MV-4-11 (cell line): ENCODE measurements at regions not wholly inside any gene's neighbourhood (a gene's known extent, or its start where the extent isn't known, plus 50 kb on each side); places are given as distances from the start of the nearest gene placed in this dataset.
"Not testable (repeated sequence)": the region's sequence is repeated elsewhere in the genome, so short reads cannot be mapped to it uniquely, and the experiment has no call there.

Experiments
- DNase-seq: peaks from one replicate; lab custom pipeline; 2025; lab: John Stamatoyannopoulos, UW

- DNase-seq = no peak
These were observed 113.0 kb downstream of the SNRPN start for GRCh38 chr15:25067725-25068309.

- no peak for DNase-seq
These were observed 113.9 kb downstream of the SNRPN start for GRCh38 chr15:25068696-25069095.

- DNase-seq = no peak
These were observed 115.7 kb downstream of the SNRPN start for GRCh38 chr15:25070353-25070963.

- DNase-seq = no peak
These were observed 118.2 kb downstream of the SNRPN start for GRCh38 chr15:25072857-25073476.

- no peak for DNase-seq
These were observed 132.3 kb downstream of the SNRPN start for GRCh38 chr15:25087137-25087536.

GRCh38 chr15:25088261-25088790 is 133.5 kb downstream of the SNRPN start:
- no peak for DNase-seq

GRCh38 chr15:25089577-25089976 is 134.8 kb downstream of the SNRPN start:
- no peak for DNase-seq

GRCh38 chr15:25090073-25090733 is 135.4 kb downstream of the SNRPN start:
- no peak for DNase-seq

- DNase-seq = no peak
These were observed 136.8 kb downstream of the SNRPN start for GRCh38 chr15:25091421-25092158.

- no peak for DNase-seq
These were observed 137.9 kb downstream of the SNRPN start for GRCh38 chr15:25092661-25093060.

GRCh38 chr15:25093455-25094029 is 138.8 kb downstream of the SNRPN start:
- no peak for DNase-seq

GRCh38 chr15:25094066-25094465 is 139.3 kb downstream of the SNRPN start:
- no peak for DNase-seq

GRCh38 chr15:25094519-25094918 is 139.7 kb downstream of the SNRPN start:
- DNase-seq = no peak

GRCh38 chr15:25095179-25095578 is 140.4 kb downstream of the SNRPN start:
- peak; percentile 2 for DNase-seq

GRCh38 chr15:25099966-25100365 is 145.2 kb downstream of the SNRPN start:
- not testable (repeated sequence) for DNase-seq

GRCh38 chr15:25106209-25106608 is 151.4 kb downstream of the SNRPN start:
- no peak for DNase-seq

- DNase-seq = no peak
These were observed 179.0 kb downstream of the SNRPN start for GRCh38 chr15:25133804-25134203.

- no peak for DNase-seq
These were observed 179.8 kb downstream of the SNRPN start for GRCh38 chr15:25134546-25134945.

GRCh38 chr15:25136119-25136518 is 181.3 kb downstream of the SNRPN start:
- DNase-seq = peak; percentile 6

- no peak for DNase-seq
These were observed 182.2 kb downstream of the SNRPN start for GRCh38 chr15:25137013-25137412.

- DNase-seq = no peak
These were observed 214.5 kb downstream of the SNRPN start for GRCh38 chr15:25169318-25169717.
